Esophagus squamous epithelium (tissue), 5 donors: ENCODE measurements at regions not wholly inside any gene's neighbourhood (a gene's known extent, or its start where the extent isn't known, plus 50 kb on each side); places are given as distances from the start of the nearest gene placed in this dataset.

ENCODE experiments used
- DNase-seq: peaks from one replicate; lab custom pipeline; 2025; lab: John Stamatoyannopoulos, UW
- H3K27ac ChIP-seq, 4 donors: fragments of 200-600 bp; sonication (generic); one replicate each; pipeline ENCODE4 v1.5.1; 2016 to 2019; ENCODE audit warnings: mild to moderate bottlenecking in 1 of 4
- H3K27me3 ChIP-seq, 4 donors: fragments of 200-600 bp; sonication (generic); 1 replicate in 3 of 4; 2 replicates in 1 of 4; pipeline versions ENCODE4 v1.5.1 to v1.6.0; 2017 to 2021; ENCODE audit warnings: antibody characterized with exemption in 1 of 4
- H3K36me3 ChIP-seq, 3 donors: fragments of 200-600 bp; sonication (generic); one replicate each; pipeline ENCODE4 v1.5.1; 2016 to 2019
- H3K4me1 ChIP-seq, 3 donors: fragments of 200-600 bp; sonication (generic); one replicate each; pipeline ENCODE4 v1.5.1; 2017 to 2019
- H3K4me3 ChIP-seq, 4 donors: fragments of 200-600 bp; sonication (generic); 1 replicate in 3 of 4; 2 replicates in 1 of 4; pipeline ENCODE4 v1.5.1; 2016 to 2019; ENCODE audit warnings: mild to moderate bottlenecking in 2 of 4, moderate library complexity in 1 of 4
- H3K9me3 ChIP-seq, 3 donors: fragments of 200-600 bp; sonication (generic); one replicate each; pipeline ENCODE4 v1.5.1; 2016 to 2019
- CTCF ChIP-seq, 6 experiments: fragments of 450-650 bp in 4 of 6; fragments of 200-600 bp in 2 of 6; sonication (generic) in 2 of 6; IDR thresholded peaks; one replicate each; pipeline ENCODE4 v1.5.1; 2016 to 2019; ENCODE audit warnings: antibody characterized with exemption in 6 of 6, mild to moderate bottlenecking in 4 of 6, moderate library complexity in 4 of 6
- POLR2A ChIP-seq, 4 donors: fragments of 450-650 bp; IDR thresholded peaks; one replicate each; pipeline ENCODE4 v1.6.1; 2017; ENCODE audit warnings: antibody characterized with exemption in 4 of 4, mild to moderate bottlenecking in 4 of 4, moderate library complexity in 3 of 4
- WGBS, 2 donors: methylation state at CpG; one replicate each; pipeline ENCODE4 v1.1.5; 2018; 5-methylcytosine and 5-hydroxymethylcytosine counted together
- intact Hi-C: fragments of 100-400 bp; cut with DNase I; formaldehyde crosslinking; loops from one replicate; pipeline ENCODE4 v1.15.0; 2022
- donor health status: DM: yes; HTN: yes; CAD: no.

- Histone ChIP-seq H3K9me3 (peaks cover 0 to 4% (median 0%) of the 10 kb centered on the region in 3 donors), H3K27me3 (no peaks in the 10 kb centered on the region), H3K36me3 (no peaks in the 10 kb centered on the region), H3K4me1 (no peaks in the 10 kb centered on the region), H3K4me3 (no peak overlapping the region), H3K27ac (no peak overlapping the region)
- 29 to 43% methylated on average over 2 of the region's 2 CpGs for WGBS, 2 donors
- intact Hi-C loops = no loop called here
- TF ChIP-seq POLR2A (IDR thresholded peaks at IDR 0.05) (no peak), CTCF (IDR thresholded peaks at IDR 0.05) (no peak)
- no peak for DNase-seq
Measured at GRCh38 chr3:147030274-147030673, 376.1 kb downstream of the ZIC4 start.

DNA sequence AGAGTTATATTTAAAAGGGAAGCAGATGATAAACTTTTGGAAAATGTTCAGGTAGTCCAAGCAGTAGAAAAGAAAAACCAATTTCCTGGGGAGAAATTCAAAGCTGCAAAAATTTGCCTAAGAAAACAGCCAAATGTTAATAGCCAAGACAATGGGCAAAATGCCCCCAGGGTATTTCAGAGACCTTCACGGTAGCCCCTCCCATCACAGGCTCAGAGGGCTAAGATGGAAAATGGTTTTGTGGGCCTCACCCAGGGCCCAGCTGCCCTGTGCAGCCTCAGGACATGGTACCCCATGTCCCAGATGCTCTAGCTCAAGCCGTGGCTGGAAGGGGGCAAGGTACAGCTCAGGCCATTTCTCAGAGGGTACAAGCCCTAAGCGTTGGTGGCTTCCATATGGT, 391.0 kb downstream of the ZIC4 start:
- no peak for DNase-seq
- no peak overlapping the region for H3K27ac ChIP-seq
- TF ChIP-seq POLR2A (IDR thresholded peaks at IDR 0.05) = no peak
- TF ChIP-seq CTCF (IDR thresholded peaks at IDR 0.05) = no peak
- WGBS, 2 donors = 47 to 60% methylated on average over 2 to 3 of the region's 3 CpGs
- no peak overlapping the region for H3K4me3 ChIP-seq
- no peaks in the 10 kb centered on the region for H3K36me3 ChIP-seq
- no peaks in the 10 kb centered on the region for H3K4me1 ChIP-seq
- intact Hi-C loops = no loop called here
- H3K9me3 ChIP-seq = peaks cover 0 to 5% (median 4%) of the 10 kb centered on the region in 3 donors
- H3K27me3 ChIP-seq = no peaks in the 10 kb centered on the region

DNA sequence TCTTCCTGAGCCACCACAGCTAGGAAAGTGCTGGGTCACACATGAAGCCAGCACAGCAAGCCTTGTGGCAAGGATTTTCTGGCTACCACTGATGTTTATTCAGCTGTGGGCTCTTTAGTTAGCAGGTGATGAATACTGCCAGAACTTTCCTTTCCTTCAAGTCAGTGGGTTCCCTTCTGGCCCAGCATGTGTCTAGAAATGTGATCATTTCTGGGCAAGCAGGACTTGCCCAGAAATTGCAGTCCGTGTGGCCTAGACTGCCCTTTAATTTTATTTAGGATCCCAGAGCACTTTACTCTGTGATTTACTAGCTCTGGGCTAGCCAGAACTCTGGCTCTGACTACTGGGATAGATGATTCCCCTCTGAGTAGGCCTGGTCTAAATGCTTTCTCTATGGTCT, 397.5 kb downstream of the ZIC4 start:
- Histone ChIP-seq H3K27ac (no peak overlapping the region), H3K4me3 (no peak overlapping the region), H3K4me1 (no peaks in the 10 kb centered on the region), H3K9me3 (no peaks in the 10 kb centered on the region), H3K27me3 (no peaks in the 10 kb centered on the region), H3K36me3 (no peaks in the 10 kb centered on the region)
- 43 to 50% methylated on average over 1 of the region's 1 CpG for WGBS, 2 donors
- no peak for DNase-seq
- intact Hi-C loops = no loop called here
- TF ChIP-seq POLR2A (IDR thresholded peaks at IDR 0.05) (no peak), CTCF (IDR thresholded peaks at IDR 0.05) (no peak)

DNA sequence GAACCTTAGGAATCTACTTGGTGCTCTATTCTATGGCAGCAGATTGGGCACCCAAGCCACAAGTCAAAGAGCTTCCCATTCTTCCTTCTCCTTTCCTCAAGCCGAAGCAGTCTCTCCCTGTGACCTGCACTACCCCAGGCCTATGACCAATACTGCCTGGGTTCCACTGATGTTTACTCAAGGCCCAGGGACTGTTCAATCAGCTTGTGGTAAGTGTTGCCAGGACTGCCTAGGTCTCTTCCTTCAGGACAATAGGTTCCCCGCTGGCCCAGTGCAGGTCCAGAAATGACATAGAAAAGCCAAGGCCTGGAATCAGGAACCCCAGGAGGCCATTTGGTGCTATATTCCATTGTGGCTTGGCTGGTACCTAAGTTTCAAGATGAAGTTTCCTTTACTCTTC, 397.9 kb downstream of the ZIC4 start:
- 88 to 100% methylated on average over 1 to 2 of the region's 2 CpGs for WGBS, 2 donors
- Histone ChIP-seq H3K4me1 (no peaks in the 10 kb centered on the region), H3K27me3 (no peaks in the 10 kb centered on the region), H3K4me3 (no peak overlapping the region), H3K9me3 (no peaks in the 10 kb centered on the region), H3K27ac (no peak overlapping the region), H3K36me3 (no peaks in the 10 kb centered on the region)
- no peak for DNase-seq
- TF ChIP-seq POLR2A (IDR thresholded peaks at IDR 0.05) = no peak
- no peak for TF ChIP-seq CTCF (IDR thresholded peaks at IDR 0.05)
- intact Hi-C loops = no loop called here

DNA sequence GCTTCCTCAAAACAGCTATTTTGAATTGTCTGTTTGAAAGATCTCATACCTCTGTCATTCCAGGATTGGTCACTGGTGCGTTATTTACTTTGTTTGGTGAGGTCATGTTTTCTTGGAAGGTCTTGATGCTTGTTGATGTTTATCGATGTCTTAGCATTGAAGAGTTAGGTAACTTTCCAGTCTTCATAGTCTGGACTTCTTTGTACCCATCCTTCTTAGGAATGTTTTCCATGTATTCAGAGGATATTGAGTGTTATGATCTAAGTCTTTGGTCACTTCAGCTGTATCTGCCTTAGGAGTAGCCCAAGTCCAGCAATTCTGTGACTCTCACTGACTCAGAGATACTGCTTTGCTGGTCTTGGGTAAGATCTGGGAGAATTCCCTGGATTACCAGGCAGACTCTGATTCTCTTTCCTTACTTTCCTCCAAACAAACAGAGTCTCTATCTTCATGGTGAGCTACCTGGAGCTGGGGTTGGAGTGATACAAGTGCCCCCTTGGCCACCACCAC, 398.6 kb downstream of the ZIC4 start:
- intact Hi-C loops = no loop called here
- Histone ChIP-seq H3K27me3 (no peaks in the 10 kb centered on the region), H3K4me3 (no peak overlapping the region), H3K27ac (no peak overlapping the region), H3K4me1 (no peaks in the 10 kb centered on the region), H3K9me3 (no peaks in the 10 kb centered on the region), H3K36me3 (no peaks in the 10 kb centered on the region)
- TF ChIP-seq POLR2A (IDR thresholded peaks at IDR 0.05) (no peak), CTCF (IDR thresholded peaks at IDR 0.05) (no peak)
- DNase-seq = no peak
- 59 to 87% methylated on average over 2 of the region's 2 CpGs for WGBS, 2 donors
